HG03521 (cell line): ENCODE measurements at regions not wholly inside any gene's neighbourhood (a gene's known extent, or its start where the extent isn't known, plus 50 kb on each side); places are given as distances from the start of the nearest gene placed in this dataset.

Experiments
- ATAC-seq: cut with Tn5 transposase; IDR thresholded peaks from one replicate; pipeline ENCODE4 v1.9.1; 2021; ENCODE audit warnings: mild to moderate bottlenecking, moderate library complexity; ENCODE audit not compliant: unreplicated experiment

GRCh38 chr3:124089214-124089613 is 97.3 kb upstream of the ROPN1 start:
- ATAC-seq, result no peak

GRCh38 chr3:124091716-124092115 is 99.8 kb upstream of the ROPN1 start:
- no peak for ATAC-seq

- ATAC-seq, result no peak
Observed at GRCh38 chr3:124092811-124093210, 100.9 kb upstream of the ROPN1 start.

- no peak for ATAC-seq
Observed at GRCh38 chr3:124094496-124094895, 102.6 kb upstream of the ROPN1 start.

- no peak for ATAC-seq
Observed at GRCh38 chr3:124097362-124098131, 105.6 kb upstream of the ROPN1 start.

- ATAC-seq, result no peak
Observed at GRCh38 chr3:124101643-124102042, 109.7 kb upstream of the ROPN1 start.

- ATAC-seq, result no peak
Observed at GRCh38 chr3:124107104-124107890, 115.4 kb upstream of the ROPN1 start.

- no peak for ATAC-seq
Observed at GRCh38 chr3:124108446-124108845, 116.5 kb upstream of the ROPN1 start.

- no peak for ATAC-seq
Observed at GRCh38 chr3:124113485-124113884, 121.6 kb upstream of the ROPN1 start.

GRCh38 chr3:124115279-124115678 is 123.4 kb upstream of the ROPN1 start:
- ATAC-seq, result no peak

- no peak for ATAC-seq
Observed at GRCh38 chr3:124115956-124116355, 124.0 kb upstream of the ROPN1 start.

GRCh38 chr3:124116906-124117305 is 125.0 kb upstream of the ROPN1 start:
- ATAC-seq, result no peak

GRCh38 chr3:124117486-124117885 is 125.6 kb upstream of the ROPN1 start:
- no peak for ATAC-seq

GRCh38 chr3:124118397-124118796 is 126.5 kb upstream of the ROPN1 start:
- no peak for ATAC-seq

- ATAC-seq, result no peak
Observed at GRCh38 chr3:124119056-124119716, 127.3 kb upstream of the ROPN1 start.

GRCh38 chr3:124121379-124122312 is 129.7 kb upstream of the ROPN1 start:
- no peak for ATAC-seq

- no peak for ATAC-seq
Observed at GRCh38 chr3:124125315-124125714, 133.4 kb upstream of the ROPN1 start.

GRCh38 chr3:124126436-124127023 is 134.6 kb upstream of the ROPN1 start:
- ATAC-seq, result no peak

- no peak for ATAC-seq
Observed at GRCh38 chr3:124131158-124131557, 139.2 kb upstream of the ROPN1 start.

- ATAC-seq, result no peak
Observed at GRCh38 chr3:124131580-124131979, 139.7 kb upstream of the ROPN1 start.
